NOMO-1 treated with DMSO at 0.1 percent for 48 hours (cell line): ENCODE measurements at regions not wholly inside any gene's neighbourhood (a gene's known extent, or its start where the extent isn't known, plus 50 kb on each side); places are given as distances from the start of the nearest gene placed in this dataset.

Experiments
- DNase-seq: peaks from one replicate; lab custom pipeline; 2025; ENCODE audit not compliant: unreplicated experiment; lab: John Stamatoyannopoulos, UW

DNA sequence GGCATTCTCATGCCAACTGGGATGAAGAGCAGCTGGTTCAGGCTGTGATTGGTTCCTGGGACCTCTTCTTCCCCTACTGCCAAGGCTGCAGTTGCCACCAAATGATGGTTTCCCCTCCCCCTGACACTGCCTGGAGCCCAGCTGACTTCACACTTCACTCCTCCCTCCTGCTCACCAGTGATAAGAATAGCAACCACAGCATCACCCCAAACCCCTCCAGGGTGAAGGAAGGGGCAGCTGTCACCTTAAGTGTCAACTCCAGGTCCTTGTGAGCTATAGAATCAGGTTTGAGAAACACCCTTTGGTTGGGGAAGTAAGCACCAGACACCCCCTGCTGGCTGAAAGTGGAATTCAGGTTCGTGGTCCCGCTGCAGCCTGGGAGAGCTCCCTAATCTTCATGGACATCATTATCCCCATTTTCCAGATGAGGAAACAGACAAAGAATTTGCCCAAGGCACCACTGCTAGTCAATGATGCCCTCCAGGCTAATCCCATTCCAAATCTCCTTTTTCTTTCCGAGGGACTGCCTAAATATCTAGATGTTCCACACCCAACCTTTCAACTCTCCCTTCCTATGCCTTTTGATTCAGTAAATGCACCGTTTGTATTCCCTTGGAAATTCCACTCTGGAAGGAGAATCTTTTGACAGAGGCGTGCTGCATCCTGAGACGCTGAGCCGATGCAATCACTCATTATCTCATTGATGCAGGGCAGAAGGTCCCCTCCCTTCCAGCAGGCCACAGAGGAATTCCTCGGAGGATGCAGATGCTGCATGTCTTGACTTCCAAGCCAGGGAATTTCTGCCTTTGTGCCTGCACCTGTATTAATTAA is 50.6 kb upstream of the UQCRFS1 start:
- peak; percentile 15 for DNase-seq

DNA sequence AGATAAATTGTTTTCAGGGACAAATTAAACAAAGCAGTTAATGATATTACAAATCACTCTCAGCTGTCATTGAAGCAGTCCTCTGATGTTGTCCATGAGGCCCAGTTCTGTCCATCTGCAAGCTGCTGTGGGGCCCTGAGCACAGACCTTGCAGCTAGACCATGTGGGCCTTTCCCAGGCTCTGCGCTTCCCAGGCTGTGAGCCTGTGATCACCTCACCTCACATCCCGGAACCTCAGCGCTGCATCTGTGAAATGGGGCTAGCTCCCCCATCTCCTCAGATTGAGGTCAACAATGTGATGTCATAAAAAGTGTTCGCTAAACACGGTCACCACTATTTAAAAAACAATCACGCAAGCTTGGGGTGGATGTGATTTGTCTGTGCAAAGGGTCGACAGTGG is 51.9 kb upstream of the UQCRFS1 start:
- no peak for DNase-seq

DNA sequence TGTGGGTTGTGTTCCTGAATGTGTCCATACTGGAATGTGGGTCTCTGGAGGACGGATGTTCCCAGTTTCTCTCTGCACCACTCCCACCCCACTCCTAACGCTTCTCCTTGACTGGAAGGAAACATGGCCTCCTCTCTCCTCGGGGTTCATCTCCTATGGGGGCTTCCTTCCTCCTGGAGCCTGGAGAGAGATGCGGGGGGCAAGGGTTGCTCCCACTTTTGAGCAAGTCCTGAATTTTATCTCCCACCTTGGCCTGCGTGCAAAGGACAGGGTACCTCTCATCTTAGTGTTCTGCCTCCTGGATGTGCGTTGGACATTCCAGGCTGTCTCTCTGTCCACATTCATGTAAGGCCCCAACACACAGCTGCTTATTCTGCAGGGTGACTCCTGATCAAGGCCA is 52.5 kb upstream of the UQCRFS1 start:
- DNase-seq = no peak

DNA sequence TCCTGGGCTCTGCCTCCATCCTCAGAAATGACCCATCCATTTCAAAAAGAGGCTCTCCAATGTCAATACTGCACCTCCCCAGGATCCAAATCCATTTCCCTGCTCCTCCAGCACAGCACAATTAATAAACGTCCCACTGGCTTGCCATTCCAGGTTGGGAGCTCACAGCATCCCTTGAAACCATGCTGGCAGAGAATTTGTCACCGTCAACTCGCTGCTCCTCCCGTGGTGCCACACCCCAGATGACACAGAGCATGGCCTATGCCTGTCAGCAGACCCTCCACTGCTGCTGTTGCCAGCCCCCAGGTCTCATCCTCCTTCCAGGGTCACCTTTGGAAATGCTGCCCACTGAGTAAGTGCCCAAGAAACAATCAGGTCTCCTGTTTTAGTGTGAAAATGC is 53.0 kb upstream of the UQCRFS1 start:
- DNase-seq = no peak

DNA sequence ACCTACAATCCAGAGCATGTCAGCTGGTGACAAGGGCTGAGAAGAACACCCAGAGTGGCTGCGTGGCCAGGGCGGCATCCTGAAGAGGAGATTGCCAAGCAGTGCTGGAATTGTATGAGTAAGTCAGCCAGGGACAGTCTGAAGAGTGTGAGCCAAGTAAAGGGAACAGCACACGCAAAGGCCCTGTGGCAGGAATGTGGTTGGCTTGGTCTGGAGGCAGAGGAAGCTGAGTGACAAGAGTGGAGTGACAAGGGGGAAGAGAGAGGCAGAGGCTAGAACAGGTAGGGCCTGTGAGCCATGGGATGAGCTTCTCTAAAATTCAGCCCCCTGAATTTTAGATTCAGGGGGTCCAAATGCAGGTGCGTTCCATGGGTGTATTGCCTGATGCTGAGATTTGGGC is 53.7 kb upstream of the UQCRFS1 start:
- DNase-seq = no peak

DNA sequence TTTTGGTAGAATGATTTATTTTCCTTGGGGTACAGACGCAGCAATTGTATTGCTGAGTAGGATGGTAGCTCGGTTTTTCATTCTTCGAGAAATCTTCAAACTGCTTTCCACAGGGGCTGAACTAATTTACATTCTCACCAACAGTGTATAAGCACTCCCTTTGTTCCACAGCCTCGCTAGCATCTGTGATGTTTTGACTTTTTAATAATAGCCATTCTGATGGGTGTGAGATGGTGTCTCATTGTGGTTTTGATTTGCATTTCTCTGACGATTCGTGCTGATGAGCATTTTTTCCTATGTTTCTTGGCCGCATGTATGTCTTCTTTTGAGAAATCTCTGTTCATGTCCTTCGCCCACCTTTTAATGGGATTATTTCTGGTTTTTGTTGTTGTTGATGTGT is 54.8 kb upstream of the UQCRFS1 start:
- no peak for DNase-seq

DNA sequence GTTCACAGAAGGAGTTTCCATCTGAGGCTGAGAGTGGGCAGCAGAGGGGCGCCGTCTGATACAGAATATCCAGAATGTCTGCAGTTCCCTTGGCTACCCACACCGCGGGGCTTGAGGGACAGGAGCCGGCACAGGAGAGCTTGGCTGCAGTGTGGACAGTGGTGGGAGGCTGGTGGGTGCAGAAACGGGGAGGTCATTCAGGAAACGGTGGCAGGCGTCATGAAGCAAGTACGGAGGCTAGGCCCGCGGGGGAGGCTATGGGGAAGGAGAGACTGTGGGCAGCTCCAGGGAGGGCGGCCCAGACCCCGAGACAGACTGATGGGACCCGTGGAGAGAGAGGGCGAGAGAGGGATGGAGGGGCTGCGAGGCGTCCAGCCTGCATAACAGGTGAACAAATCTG is 55.2 kb upstream of the UQCRFS1 start:
- DNase-seq = no peak

DNA sequence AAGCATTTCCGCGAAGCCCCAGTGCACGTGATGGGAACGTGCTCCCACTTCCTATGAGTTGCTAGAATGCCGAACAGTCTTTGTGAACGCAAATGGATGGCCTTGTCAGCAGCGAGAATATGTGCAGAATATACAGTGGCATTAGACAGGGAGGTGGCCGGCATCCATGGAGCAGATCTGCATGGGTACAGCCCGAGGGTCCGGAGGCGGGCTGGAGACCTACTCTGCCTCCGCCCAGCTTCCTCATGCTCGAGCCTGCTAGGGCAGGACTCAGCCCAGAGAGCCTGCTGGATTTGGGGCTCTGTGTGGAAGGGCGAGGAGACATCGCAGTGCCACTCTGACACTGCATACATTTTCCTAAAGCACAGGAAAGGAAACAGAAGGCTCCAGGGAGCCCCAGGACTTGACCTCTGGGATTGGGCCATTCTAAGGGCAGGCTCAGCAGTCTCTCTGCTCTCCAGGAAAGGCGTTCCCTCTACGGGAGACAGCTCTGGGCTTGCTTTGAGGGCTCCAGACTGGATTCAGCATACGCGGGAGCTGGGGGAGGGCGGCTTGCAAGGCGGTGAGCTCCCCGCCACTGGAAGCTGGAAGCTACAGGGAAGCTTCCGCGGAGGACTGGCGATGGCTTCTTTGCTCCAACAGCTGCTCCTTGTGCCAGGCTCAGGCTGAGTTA is 55.9 kb upstream of the UQCRFS1 start:
- no peak for DNase-seq

DNA sequence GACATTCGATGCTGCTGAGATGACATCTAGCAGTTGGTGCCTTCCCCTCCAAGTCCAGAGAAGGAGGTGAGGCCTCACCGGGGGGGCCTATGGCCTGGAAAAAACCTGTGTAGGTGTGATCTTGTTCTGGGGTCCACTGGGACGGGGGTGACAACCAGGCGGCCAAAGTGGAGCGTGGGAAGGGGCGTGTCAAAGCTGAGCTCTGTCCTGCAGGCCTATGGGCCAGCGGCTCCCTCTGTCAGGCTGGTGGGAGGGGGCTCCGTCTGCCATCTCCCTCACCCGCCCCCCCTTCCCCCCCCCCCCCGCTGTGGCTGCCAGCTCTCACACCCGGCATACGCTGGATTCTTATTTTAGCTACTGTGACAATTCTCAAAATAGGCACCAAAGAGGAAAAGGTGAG is 56.7 kb upstream of the UQCRFS1 start:
- no peak for DNase-seq

DNA sequence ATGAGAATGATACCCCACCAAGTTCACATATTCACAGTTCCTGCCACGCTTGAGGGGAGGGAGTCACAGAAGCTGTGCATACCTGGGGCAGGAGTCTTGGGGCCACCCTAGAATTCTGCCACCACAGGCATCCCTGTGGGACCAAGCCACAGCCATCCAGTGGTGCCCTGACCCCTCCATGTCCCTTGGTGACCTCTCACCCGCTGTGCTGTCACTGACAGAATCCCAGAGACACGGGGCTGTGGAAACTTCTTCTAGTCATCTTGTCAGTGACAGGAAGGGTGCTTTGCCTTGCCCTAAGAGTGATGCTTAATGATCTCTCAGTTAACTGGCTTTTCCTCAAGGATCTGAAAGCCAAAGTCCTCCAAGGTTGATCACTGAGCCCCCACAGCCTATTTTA is 58.4 kb upstream of the UQCRFS1 start:
- no peak for DNase-seq

DNA sequence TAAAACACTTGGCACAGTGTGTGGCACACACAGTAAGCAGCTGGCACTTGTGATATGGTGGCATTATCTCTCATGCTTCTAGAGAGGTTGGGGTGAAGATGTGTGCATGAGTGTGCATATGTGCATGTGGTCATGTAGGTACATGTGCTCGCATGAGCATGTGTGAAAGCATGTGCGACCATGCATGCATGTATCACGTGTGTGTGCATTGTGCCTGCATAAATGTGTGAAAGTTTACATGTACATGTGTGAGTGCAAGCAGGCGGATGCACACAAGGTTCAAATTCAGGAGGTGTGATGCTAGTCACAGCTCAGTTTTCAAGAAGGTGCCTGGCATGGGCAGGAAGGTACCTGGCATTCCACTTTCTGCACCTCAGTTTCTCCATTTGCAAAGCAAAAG is 59.0 kb upstream of the UQCRFS1 start:
- no peak for DNase-seq

DNA sequence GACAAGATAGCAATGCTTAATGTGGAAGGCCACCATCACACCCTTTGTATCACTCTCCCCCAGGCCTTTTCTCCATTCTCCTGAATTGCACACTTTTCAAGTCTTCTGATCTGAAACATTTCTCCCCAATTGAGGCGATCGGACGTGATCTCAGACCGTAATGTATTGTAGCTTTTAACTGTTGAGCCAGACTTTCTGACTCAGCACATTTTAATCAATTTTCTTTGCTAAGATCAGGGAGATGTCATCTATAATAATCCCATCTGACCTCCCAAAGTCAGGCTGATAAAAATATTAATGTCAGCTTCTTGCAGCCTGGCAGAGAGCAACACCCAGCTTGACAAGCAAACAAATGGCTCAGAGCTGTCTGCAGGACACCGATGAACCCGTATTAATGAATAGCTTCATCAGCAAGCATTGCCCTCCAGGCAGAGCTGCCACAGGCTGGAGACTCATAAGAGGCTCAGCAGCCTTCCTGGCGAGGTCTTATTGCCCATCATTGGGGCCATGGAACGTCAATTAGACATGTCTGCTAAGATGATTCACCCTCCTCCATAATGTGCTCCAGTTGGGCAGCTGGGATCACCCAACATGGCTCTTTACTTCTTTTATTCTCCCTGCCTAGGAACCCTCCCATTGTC is 60.2 kb upstream of the UQCRFS1 start:
- no peak for DNase-seq

DNA sequence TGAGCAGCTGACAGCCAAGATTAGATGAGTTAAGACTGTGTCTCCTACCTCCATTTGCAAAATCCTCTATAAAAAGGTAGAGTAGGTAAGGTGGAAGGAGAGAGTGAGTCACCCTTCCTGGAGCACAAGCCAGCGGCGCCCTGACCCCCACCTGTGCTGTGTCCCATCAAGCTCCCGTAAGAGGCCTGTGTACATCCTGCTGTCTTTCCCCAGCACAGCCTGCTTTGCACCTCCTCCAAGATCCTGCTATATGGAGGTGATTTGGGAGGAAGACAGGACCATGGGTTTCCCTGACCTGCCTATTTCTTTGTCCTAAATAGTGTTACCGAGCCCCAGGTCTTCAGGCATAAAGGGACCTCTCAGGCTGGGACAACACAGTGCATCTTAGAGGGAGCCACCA is 62.3 kb upstream of the UQCRFS1 start:
- DNase-seq = no peak

DNA sequence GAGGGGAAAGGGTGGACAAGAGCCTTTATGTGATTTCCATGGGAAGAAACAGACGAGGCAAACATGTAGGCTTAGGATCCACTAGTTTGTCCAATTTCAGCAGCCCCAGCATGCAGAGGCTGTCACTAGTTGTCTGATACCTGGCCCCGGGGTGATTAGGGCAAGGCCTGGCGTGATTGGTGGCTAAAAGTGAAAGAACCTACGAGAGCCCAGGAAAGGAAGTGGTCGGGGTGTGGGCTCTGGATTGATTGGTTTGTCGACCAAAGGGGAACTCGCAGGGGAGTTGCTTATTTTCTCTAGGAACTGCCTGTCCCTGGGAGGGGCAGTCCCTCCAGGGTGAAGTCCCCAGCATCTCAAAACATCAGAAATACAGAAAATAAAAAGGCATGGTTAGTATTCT is 64.2 kb upstream of the UQCRFS1 start:
- DNase-seq = peak; percentile 92

DNA sequence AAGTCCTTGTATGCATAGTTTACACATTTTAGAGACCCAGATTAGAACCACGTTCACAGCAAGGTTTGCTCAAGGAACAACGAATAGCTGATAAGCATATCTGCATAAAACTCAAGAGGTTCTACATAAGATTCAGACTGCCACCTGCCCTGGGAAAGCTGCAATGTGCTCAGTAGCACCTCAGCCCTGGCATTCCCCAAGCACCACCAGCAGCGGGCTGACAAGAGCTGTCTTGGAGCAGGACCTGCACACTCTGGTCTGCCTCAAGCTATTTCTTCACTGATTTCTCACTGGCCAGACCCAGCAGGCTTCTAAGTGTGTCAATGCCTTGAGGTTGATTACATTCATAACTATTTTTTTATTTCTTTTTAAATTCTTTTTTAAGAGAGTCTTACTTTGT is 65.8 kb upstream of the UQCRFS1 start:
- DNase-seq = no peak

DNA sequence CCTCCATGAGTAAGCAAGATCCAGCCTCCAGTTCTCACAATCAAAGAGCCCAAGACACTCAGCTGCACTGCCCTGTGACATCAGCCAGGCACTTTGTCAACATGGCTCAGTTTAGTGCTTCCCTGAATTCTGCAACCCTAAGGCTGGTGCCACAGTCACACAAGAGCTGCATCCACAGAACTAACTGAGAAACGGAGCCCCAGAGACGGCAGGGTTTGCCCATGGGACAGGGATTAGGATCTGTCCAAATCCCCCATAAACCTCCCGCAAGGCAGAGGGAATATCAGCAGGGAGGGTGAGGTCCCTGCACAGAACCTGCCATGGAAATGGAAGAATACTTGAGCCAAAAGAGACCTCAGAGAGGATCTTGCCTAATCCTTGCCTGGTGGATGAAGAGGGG is 70.4 kb upstream of the UQCRFS1 start:
- no peak for DNase-seq

DNA sequence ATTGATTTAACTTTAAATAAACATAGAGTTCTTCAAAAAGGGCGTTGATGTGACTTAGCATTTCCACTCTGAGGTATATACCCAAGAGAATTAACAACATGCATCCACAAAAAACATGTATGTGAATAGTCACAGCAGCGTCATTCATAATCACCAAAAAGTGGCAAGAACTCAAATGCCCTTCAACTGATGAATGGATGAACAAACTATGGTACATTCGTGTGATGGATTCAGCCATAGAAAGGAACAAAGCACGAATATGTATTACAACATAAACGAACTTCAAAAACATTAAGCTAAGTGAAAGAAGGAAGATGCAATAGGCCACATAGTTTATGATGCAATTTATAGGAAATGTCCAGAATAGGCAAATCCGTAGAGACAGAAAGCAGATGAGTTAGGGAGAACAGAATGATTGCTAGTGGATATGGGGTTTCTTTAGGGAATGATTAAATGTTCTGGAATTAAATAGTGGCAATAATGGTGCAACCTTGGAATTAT is 72.3 kb upstream of the UQCRFS1 start:
- DNase-seq = peak; percentile 82

DNA sequence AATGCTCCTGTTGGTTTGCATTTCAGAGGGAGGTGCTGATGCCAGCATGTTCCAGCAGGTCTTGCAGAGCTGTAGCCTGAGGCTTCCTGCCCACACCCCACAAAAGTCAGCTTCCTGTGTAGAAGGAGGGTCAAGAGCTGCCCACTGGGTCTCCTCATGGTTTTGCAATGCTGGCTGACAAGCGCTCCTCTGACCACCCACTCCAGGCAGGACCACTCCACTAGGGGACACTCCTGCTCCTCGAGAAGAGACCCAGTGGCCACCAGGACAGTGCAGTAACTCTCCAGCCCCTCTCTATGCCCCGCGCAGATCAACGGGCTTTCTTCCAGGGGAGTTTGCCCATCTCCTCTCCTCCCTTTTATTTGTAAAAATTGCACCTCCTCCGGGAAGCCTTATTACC is 72.9 kb upstream of the UQCRFS1 start:
- DNase-seq = peak; percentile 73

DNA sequence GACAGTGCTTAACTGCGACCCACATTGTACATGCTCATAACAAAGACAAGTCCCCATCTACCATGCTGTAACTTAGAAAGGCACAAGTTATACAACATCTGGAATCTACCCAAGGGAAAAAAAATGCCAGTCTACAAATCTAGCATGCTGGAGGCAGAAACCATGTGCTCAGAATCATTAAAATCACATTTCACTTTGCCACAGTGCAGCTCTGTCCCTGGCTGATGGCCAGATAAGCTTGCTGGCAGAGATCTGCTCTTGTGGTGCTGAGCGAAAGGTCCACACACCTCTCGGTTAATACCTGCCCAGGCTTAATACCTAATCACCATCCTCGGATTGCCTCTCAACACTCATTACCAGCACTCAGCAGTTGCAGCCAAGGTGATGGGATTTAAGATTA is 74.1 kb upstream of the UQCRFS1 start:
- no peak for DNase-seq

DNA sequence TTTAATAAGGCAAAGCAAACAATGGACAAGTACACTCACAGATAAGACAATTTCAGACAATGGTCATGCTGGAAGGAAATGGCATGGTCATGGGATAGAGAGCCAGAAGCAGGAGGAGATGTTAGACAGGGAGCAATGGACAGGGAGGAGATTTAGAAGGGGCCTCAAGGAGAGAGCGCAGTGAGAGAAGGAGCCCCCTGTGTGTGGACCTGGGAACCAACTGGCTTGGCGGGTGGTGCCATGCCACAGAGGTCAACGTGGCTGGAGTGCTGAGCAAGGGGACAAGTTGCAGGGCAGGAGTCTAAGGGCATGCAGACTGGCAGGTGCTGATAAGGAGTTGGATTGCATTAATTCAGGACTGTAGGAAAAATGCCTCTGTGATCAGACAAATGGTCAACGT is 75.3 kb upstream of the UQCRFS1 start:
- DNase-seq = no peak

DNA sequence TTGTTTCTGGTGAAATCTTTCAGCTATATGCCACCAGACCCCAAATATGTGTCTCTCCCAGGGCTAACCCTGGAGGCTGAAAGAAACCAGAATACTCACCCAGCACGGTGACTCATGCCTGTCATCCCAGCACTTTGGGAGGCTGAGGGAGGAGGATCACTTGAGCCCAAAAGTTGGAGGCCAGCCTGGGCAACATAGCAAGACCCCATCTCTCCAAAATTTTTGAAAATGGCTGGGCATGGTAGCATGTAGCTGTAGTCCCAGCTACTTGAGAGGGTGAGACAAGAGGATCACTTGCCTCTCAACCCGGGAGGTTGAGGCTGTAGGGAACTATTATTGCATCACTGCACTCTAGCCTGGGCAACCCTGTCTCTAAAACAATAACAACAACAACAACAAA is 76.1 kb upstream of the UQCRFS1 start:
- DNase-seq = no peak

DNA sequence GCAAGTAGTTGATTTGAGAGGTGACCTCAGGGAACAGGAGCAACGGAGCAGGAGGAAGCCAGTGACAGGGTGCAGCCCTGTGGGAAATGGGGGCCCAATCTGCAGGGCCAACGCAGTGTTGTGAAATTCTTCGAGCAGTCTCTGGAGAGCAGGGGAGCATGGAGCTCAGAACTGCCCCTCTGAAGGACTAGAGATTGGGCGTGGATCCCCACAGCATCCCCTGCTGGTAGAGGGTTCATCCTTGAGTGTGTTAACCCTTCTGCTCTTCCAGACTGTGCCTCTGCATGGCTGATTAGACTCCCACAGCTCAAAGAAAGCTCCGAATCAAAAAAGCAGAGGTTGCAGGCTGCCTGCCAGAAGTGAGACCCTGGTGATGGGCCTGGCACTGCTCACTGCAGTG is 77.9 kb upstream of the UQCRFS1 start:
- DNase-seq = peak; percentile 25
